ENCODE measurements at regions not wholly inside any gene's neighbourhood (a gene's known extent, or its start where the extent isn't known, plus 50 kb on each side); places are given as distances from the start of the nearest gene placed in this dataset.

DNA sequence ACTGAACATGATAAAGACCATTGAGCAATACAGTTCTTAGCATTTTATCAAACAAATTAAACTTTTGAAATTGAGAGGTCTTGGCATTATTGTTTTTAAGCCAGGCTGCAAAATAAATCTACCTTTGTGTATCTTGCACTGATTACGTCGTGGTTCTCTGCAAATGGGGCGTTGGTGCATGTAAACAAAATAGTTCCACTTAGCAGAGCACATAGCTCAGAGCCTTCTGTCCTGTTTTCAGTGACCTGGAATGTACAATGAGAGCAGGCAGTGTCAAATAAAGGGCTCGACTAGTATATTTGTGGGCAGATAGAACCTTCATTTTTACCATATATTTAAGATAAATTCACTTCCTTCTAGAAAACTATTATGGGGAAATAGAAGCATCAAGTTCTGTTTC, 333.9 kb upstream of the SMIM30 start:
- DNase-seq: no peak

DNA sequence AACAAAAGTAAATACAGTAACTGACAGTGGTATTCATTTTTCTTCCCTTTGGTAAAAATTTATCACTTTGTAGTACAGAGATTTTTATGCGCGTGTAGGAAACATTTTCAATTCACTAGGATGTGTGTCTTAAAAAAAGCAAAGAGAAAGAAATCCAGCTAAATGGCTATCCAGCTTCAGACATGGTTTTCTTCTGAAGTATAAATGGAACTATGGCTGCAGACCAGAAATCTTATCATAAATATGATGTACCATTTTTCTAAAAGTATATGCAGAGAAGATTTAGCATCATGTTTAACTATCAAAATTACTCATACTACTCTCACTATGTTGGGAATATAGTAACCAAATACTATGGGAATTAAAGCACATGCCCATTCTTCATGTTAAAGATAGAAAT, 328.4 kb upstream of the SMIM30 start:
- no peak for DNase-seq

DNA sequence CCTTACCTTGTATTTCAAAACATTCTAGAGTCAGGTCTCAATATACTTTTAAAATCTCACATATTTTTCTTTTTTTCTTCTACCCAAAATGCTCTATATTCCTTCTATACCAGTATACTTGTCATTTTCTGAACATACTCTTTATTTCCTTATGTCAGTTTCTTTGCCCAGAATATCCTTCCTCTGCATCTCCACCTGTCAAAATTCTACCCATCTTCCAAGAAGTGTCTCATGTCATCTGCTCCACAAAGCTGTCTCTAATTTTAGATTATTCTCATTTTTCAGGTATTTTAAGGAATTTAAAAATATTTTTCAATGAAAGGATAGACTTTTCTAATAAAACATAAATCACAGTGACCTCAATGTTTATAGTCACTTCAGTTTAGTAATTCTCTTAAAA, 328.0 kb upstream of the SMIM30 start:
- DNase-seq: no peak

DNA sequence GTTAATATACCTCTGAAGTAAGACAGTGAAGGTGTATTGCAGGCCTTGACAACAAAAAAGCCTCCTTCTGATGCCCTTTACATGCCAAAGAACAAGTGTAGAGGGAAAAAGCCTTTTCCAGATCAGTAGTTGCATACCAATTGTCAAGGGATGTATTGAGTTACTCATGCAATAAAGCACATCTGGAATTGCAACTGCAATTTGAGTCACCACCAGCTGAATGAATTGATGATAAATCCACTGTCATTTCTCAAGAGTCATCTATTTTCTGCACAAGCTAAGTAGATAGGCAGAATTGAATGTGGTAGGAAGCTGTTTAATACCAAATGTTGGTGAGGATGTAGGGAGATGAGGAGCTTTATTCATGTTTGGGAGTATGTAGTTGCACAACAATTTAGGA, 325.9 kb upstream of the SMIM30 start:
- DNase-seq: no peak

DNA sequence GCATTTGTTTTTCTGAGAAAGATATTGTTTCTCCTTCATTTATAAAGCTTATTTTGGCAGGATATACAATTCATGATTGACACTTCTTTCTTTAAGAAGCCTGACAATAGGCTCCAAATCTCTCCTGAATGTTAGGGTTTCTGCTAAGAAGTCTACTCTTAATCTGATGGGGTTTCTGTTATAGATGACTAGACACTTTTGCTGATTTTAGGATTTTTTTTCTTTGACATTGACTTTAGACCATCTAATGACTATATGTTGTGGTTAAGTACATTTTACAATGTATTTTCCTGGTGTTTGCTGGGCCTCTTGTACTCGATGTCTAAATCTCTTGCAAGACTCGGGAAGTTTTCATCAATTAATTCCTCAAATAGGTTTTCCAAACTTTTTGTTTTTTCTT, 321.8 kb upstream of the SMIM30 start:
- no peak for DNase-seq

DNA sequence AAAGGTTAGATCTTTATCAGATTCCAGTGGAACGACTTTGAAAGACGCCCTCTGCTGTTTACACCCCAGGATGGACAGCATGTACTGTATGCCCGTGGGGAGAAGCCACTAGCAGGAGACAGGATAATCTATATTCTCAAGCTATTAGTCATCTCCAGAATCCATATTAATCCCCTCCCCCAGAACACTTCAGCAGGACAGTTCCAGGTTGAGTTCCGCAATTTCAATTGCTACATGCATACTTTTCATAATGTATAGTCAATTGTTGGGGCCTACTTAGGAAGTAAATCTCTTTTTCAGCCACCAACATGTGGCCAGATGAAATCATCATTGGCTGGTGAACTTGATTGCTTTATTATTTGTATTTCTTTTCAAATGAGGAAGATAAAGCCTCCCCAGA, 313.1 kb upstream of the SMIM30 start:
- no peak for DNase-seq

DNA sequence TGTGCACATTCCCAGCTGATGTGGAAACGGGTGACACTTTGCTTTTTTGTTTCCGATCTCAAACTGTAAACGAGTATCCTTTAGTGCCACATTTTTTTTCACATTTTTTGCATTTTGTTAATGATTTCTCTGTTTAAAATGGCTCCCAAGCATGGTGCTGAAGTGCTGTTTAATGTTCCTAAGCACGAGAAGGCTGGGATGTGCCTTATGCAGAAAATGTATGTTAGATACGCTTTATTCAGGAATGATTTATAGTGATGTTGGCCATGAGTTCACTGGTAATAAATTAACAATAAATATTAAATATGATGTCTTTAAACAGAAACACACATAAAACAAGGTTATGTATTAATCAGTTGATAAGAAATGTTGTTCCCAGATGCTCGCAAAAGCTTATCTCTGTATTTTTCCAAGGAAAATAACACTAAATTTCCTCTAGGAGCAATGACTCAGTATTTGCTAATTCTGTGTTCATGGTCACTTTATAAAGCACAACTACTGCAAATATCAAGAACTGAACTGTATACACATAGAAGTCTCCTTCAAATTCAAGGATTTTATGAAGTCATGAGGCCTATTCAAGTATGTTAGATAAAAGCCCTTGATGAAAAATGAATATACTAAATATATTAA, 305.9 kb upstream of the SMIM30 start:
- no peak for DNase-seq

DNA sequence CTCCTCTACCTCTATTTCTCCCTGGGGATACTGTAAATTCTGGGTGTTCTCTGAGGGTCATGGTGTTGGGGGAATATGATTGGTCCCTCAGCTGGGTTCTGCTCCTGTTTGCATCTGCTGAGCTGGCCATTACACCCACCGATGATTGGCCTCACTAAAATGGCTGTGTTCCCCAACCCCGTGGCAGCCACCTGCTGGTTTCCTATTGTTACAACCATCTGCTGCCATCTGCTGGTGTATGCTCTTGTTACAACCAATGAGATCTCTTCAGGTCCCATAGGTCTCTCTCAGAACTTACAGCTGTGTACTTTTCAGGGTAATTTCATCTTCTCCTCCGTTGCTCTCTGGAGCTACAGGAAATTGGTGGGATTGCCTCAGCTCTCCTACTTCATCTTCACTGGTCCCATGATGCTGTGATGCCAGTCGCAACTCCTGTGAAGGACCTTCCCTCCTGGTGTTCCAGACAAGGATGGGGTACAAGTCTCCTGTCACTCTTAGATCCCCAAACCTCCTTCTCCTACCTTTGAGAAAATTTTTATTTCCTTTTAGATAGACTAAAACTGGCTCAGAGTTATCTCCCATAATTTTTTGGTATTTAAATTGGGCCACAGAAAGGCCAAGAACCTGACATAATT, 303.5 kb upstream of the SMIM30 start:
- peak; percentile 67 for DNase-seq

DNA sequence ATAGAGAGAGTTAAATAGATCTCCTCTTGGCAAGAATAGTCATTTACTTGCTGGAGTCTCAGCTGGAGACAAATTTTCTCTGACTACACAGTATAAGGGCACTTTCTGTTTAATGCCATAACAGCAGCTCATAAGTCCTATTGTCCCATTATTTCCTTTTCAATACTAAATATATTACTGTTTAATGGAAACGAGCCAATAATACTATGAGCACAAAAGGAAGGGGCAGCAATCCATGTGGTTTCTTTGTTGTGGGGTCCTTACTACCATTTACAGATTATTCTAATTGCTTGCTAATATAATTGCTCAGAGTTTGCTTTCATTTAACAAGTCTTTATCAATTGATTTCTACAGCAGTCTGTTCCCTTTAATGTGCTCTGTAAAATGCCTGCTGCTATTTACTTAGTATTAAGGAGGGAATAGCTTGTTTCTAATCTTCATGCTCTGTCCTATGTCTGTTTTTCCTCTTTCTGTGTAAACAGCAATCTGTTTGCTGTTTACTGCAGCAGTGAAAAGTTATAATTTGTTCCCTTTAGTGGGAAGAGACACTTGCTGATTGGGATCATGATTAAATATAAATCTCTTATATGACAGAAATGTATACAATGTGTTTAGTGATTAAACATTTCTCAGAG, 296.2 kb upstream of the SMIM30 start:
- DNase-seq: no peak

DNA sequence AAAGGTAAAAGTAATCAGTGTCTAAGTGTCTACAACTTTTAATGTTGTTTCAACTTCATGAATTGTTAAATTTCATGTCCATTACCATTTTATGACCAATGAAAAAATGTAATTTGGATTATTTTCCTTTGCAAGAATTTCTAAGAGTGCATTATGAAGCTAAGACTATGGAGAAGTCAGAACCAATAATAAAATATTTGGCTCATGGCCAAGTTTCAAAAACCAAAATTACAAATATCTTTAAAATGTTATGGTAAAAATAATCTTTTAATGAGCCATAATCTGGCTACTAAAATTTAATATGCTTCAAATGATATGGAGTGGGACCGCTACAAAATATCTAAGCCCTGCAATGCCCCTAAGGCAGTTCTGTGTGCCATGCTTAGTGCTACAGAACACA, 294.1 kb upstream of the SMIM30 start:
- no peak for DNase-seq

DNA sequence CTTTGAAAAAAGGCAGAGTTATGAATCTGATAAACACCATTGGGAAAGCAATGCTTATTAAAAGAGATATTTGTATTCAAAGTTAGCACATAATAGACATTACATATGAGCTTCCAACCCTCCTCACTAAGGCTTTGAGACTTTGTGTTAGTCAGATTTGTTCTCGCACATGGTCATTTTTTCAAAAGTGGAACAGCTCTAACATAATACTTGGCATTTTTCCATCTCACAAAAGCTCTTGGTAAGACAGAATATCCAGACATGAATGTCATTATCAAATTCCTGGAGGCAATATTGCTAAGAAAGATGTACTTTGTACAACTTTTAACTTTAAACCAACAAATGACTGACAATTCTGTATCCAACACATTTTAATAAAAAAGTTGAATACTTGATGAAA, 292.4 kb upstream of the SMIM30 start:
- no peak for DNase-seq

DNA sequence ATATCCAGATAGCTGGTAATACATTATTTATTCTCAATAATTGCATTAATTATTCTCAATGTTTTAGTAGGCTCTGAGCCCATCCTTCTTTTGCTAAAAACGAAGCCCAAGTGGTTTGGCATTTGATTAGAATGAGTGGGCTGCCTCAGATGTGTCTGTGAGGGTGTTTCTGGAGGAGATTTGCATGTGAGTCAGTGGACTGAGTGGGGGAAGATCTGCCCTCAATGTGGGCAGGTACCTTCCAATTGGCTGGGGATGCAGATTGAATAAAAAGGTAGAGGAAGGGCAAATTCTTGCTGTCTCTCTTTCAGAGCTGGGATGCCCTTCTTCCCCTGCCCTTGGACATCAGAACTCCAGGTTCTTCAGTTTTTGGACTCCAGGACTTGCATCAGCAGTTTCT, 290.6 kb upstream of the SMIM30 start:
- no peak for DNase-seq

DNA sequence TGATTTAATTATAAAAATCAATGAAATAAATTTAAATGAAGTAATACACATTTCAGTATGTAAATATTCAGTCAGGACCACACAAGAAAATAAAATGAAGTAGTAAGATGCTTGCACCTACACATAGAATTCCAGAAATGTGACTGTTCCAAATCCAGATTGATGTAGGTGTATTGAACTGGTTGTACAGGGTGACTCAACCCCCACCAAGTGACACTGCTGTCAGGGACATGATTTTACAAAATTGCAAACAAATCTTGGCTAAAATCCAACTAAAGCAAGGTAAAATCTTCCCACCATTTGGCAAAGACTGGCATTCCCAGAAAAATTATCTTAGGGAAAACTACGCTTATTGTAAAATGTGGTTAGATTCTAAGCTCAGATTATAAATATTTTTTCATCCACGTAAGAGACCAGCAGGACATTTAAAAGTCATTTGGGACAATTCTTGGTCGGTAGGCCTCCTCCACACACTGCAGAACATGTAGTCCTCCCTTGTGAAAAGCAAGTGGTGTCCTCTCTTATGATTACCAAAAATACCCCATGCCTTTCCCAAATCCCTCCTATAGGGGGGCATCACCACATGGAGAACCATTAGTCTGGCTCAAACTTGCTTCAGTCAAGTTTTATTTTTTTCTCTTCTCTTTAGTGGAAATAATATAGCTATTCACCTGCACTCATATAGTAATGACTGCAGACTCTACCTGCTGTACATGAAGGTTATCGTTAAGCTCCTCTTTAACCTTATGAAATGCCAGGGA, 287.1 kb upstream of the SMIM30 start:
- no peak for DNase-seq

DNA sequence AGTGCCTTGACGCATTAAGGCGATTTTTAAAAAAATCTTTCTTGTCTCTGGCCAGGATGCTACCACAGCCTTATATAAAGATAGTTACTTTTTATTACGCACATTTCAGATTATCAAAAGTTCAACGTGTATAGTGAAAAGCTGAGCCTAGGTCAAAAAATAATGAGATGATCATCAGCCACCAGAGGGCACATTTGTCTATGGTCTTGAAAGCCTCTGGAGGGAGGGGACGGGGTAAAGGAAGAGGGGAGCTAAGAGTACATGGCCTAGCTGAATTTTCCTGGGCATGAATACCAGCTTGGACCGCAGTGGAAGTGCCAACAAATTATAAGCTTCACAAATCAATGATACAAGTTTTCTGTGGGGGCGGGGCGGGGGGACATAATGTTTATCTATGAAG, 285.9 kb upstream of the SMIM30 start:
- DNase-seq: no peak

DNA sequence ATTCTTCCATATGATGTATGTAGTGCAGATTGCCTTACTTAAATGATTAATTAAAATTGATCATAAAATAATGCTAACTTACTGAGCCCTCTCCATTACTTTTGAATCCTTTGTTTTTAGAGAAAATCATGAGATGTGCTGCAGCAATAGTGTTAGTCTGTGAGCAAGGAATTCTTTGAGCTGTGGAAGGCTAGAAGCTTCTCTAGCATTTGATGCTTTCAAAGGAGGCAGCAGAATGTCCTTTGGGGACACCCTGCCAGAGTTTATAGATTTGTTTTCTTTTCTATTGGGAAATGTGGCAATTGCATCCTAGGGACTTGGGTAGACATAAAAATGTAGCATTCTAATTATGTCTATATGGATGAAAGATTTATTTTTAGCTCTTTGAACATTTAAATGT, 284.1 kb upstream of the SMIM30 start:
- no peak for DNase-seq

DNA sequence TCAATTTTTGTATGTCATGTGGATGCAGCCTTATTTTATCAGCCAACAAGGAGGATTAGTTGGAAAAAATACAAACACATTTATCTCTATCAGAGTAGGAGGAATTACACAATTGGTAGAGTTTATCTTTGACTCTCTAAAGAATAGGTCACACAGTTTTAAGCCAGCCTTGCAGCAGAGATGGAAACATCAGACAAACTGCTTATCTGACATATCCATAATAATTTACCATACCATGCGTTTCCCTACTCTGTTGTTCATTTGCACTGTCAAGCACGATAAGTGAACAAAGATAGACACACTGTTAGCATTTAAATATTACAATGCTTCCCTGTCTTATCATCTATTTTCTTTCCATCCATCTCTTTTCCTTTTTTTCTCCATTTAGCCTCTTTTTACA, 283.7 kb upstream of the SMIM30 start:
- DNase-seq: no peak

DNA sequence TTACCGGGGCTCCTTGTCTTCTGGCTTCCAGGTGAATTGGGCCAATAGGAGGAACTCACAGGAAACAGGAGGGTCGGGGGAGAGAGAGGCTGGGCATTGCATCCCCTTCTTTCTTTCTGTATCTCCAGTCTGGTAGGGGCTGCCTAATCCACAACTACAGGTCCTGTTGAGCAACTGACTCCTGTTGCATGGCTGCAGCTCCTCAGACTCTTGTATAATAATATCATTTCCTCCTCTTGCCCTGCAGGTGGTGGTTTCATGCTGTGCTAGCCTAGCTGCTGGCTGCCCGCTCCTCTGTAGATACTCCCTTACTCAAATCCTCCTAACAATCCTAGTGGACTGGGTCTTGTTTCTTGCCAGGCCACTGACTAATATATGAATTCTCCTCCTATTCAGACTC, 276.5 kb upstream of the SMIM30 start:
- DNase-seq: no peak

DNA sequence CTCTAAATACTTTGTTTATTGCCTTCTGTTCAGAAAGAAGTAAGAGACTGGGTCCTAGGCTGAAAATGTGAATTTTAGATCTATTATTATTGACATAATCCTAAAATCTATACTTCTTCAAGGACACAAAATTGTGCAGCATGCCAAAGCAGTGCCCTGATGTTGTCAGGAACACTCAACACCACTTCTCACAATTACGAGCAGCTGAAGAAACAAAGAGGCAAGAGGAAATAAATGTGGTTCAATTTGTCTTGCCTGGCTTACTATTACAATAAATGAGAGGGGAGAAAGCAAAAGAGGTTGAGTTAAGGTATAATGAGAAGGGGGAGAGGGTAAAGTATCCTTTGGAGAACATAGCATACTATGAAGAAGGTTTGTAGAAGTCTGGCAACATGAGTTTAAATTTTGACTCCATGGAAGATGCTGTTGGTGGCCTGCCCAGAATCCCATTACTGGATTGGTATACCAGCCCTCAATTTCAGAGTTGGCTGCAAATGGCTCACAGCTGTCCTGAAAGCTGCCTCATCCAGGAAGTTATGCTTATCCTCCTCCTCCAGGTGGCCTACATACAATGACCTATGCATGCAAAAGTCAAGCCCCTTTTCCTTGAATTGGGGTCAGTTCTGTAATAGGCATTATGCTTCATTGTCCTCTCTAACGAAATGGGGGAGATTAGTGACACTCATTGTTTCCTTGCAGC, 274.6 kb upstream of the SMIM30 start:
- no peak for DNase-seq

DNA sequence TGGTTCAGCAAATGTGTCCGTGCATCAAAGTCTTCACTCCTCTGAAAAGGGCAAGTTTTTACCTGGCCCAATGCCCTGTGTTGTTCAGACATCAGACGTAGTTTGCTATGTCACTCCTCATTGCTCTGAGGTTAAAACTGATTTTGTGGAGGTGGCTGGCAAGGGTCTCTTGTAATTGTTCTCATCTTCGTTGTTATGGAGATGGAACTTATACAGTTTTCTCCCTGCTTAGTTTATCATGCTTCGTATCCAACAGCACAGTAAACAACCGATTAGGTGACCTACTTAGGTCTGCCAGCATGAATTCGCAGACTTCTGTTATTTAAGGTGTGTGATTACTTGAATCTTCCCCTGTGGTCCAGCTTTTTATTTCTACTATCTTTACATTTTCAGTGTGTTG, 274.1 kb upstream of the SMIM30 start:
- DNase-seq: no peak

DNA sequence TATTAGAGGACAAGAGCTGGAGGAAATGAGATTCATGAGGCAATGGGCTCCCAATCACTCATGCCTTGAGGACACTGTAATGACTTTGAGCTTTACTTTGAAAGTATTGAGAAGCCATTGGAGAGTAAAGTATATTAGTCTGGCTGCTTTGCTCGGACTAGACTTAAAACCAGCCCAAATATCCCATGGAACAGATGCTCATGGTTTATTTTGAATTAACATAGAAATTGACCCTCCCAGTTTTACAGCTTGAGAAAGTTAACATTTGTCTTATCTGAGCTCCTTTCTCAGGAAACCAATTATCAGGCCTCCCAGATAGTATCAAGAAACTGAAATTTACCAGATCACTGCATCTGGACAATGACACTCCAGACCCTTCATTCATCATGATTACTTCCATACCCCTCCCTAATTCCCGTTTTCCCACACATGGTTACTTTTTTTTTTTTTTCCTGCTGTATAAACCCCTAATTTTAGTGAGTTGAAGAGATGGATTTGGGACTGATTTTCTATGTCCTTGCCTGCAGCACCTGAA, 270.8 kb upstream of the SMIM30 start:
- DNase-seq: no peak

DNA sequence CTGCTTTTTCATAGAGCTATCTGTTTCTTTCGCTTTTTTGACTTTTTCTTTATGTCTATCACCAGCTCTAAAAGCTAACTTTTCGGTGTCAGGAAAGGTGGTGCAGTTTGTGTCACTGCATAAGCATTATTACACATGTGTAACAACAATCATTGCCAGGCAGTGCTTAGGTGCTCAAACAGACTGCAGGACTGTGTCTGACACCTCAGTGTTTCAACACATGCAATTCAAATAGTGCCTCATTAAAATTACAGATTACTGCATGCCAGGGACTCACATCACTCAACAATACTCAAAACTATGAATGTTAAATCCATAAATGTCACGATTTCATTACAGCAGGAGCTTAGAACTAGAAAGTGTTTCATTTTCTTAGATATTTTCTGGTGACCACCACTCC, 265.3 kb upstream of the SMIM30 start:
- DNase-seq: no peak

DNA sequence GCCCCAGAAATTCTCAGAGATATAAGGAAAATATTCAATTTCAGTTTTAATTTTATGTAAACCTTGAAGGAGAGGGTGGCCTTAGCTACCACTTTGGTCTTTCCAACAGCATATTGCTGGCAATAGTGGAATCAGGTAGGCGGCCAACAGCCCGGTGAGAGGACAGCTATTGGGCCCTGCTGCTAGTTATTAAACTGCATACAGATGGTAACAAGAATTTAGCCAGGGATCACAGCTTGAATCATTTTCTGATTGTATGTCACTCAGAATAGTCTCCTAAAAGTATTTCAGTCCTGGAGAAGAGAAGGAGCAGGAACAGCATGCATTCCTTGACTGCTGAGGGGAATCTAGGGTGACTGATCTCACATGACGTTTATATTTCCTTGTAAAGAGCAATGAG, 261.4 kb upstream of the SMIM30 start:
- DNase-seq: no peak

DNA sequence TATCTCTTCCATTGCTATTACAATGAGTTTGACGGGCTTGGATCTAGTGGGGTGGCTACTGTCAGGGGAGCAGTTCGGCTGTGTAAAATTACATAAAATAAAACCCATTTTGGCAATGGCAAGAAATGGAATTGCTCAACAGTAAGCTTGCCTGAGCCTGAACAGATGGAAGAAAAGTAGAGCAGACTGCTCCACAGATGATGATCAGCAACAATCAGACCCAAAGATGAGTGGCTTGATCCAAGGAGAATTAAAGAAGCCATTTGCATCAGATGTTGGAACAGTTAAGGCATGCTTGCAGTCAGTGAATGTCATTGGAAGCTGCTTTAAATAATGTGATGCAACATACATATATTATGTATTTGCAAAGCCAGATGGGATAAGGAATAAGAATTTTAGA, 256.6 kb upstream of the SMIM30 start:
- DNase-seq: no peak

Measured in effector CD4-positive, alpha-beta T cell (primary cell).